SK-N-SH treated with all-trans-retinoic acid at 6 μM for 48 hours (cell line): ENCODE measurements at regions not wholly inside any gene's neighbourhood (a gene's known extent, or its start where the extent isn't known, plus 50 kb on each side); places are given as distances from the start of the nearest gene placed in this dataset.

Experiments
- ATAC-seq: fragments of 200-7000 bp; cut with Tn5 transposase; 3 replicates; pipeline ENCODE4 v1.9.1; 2020; ENCODE audit warnings: mild to moderate bottlenecking, moderate library complexity
- ARNTL ChIP-seq: fragments of 450-650 bp; formaldehyde crosslinking; IDR thresholded peaks from 2 replicates; pipeline ENCODE4 v1.5.0; 2020; ENCODE audit warnings: low read depth, mild to moderate bottlenecking, moderate library complexity, borderline replicate concordance
- BACH2 ChIP-seq: fragments of 250-450 bp; sonication (Bioruptor Pico); IDR thresholded peaks from 2 replicates; pipeline ENCODE4 v1.9.0; 2021; ENCODE audit warnings: mild to moderate bottlenecking, borderline replicate concordance
- GLIS3 ChIP-seq: fragments of 250-450 bp; sonication (Bioruptor Pico); IDR thresholded peaks from 2 replicates; pipeline ENCODE4 v1.5.0; 2020; ENCODE audit warnings: mild to moderate bottlenecking, moderate library complexity
- ISL1 ChIP-seq: fragments of 250-450 bp; sonication (Bioruptor Pico); IDR thresholded peaks from 2 replicates; pipeline ENCODE4 v2.1.2; 2022; ENCODE audit warnings: mild to moderate bottlenecking, moderate library complexity
- OSR1 ChIP-seq: fragments of 250-450 bp; sonication (Bioruptor Pico); IDR thresholded peaks from 2 replicates; pipeline ENCODE4 v1.8.0; 2022; ENCODE audit warnings: moderate library complexity, mild to moderate bottlenecking, inconsistent platforms
- PPARA ChIP-seq: fragments of 250-450 bp; sonication (Bioruptor Pico); IDR thresholded peaks from 2 replicates; pipeline ENCODE4 v1.5.0; 2020; ENCODE audit warnings: mild to moderate bottlenecking, borderline replicate concordance
- TCF4 ChIP-seq: fragments of 250-450 bp; sonication (Bioruptor Pico); IDR thresholded peaks from 2 replicates; pipeline ENCODE4 v1.8.0; 2021; ENCODE audit warnings: mild to moderate bottlenecking, moderate library complexity, borderline replicate concordance
- TOX ChIP-seq: fragments of 250-450 bp; sonication (Bioruptor Pico); IDR thresholded peaks from 2 replicates; pipeline ENCODE4 v1.8.0; 2021; ENCODE audit warnings: mild to moderate bottlenecking, moderate library complexity, borderline replicate concordance
- ZC3H10 ChIP-seq: fragments of 250-450 bp; sonication (Bioruptor Pico); IDR thresholded peaks from 2 replicates; pipeline ENCODE4 v1.5.1; 2021; ENCODE audit warnings: mild to moderate bottlenecking, moderate library complexity
- ZFP3 ChIP-seq: fragments of 250-450 bp; sonication (Bioruptor Pico); IDR thresholded peaks from 2 replicates; pipeline ENCODE4 v1.5.0; 2020; ENCODE audit warnings: mild to moderate bottlenecking, moderate library complexity
- ZFP30 ChIP-seq: fragments of 450-650 bp; formaldehyde crosslinking; IDR thresholded peaks from 2 replicates; pipeline ENCODE4 v1.5.0; 2022; ENCODE audit warnings: mild to moderate bottlenecking, moderate library complexity
- ZNF565 ChIP-seq: fragments of 450-650 bp; formaldehyde crosslinking; conservative IDR thresholded peaks from 2 replicates; pipeline ENCODE4 v1.5.0; 2020; ENCODE audit warnings: low read depth, mild to moderate bottlenecking, moderate library complexity
- ZNF70 ChIP-seq: fragments of 450-650 bp; formaldehyde crosslinking; IDR thresholded peaks from 2 replicates; pipeline ENCODE4 v1.5.0; 2020; ENCODE audit warnings: mild to moderate bottlenecking, moderate library complexity
- ZNF8 ChIP-seq: fragments of 450-650 bp; formaldehyde crosslinking; IDR thresholded peaks from 2 replicates; pipeline ENCODE4 v1.5.0; 2020; ENCODE audit warnings: mild to moderate bottlenecking, moderate library complexity
- TF ChIP-seq, protein P1 (sequence below): fragments of 250-450 bp; sonication (Bioruptor Pico); IDR thresholded peaks from 2 replicates; pipeline ENCODE4 v1.8.0; 2020; ENCODE audit warnings: mild to moderate bottlenecking, moderate library complexity, borderline replicate concordance
- TF ChIP-seq, protein P2 (sequence below): fragments of 250-450 bp; sonication (Bioruptor Pico); IDR thresholded peaks from 2 replicates; pipeline ENCODE4 v1.8.0; 2021; ENCODE audit warnings: low read depth, mild to moderate bottlenecking, moderate library complexity, borderline replicate concordance
- TF ChIP-seq, protein P3 (sequence below): fragments of 250-450 bp; sonication (Bioruptor Pico); IDR thresholded peaks from 2 replicates; pipeline ENCODE4 v1.5.0; 2020; ENCODE audit warnings: mild to moderate bottlenecking, moderate library complexity
- TF ChIP-seq, protein P4 (sequence below): fragments of 250-450 bp; sonication (Bioruptor Pico); IDR thresholded peaks from 2 replicates; pipeline ENCODE4 v1.5.1; 2021; ENCODE audit warnings: mild to moderate bottlenecking, moderate library complexity

DNA sequence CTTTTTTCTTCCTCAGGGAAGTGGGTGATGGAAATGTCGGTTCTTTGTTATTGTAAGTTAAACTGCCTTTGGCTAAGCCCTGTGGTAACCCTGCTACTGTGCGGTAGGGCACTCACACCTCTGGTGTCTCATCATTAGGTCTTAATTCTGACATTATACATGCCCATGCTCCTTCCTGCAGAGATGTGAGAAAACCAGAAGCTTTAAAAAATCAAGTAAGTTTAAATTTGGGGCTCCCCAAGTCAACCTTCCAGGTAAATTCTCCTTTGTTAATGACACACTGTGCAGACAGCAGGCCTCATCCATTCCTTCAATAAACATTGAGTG lies 155.8 kb downstream of the FAM43A start:
- ATAC-seq, result no peak
- TF ChIP-seq OSR1 (CRISPR knock-in tag) (no peak), ZNF565 (CRISPR knock-in tag) (no peak), ZNF8 (CRISPR knock-in tag) (no peak), ZFP30 (CRISPR knock-in tag) (no peak), TOX (CRISPR knock-in tag) (no peak), ZC3H10 (no peak), PPARA (no peak)
- TF ChIP-seq, protein P1, sequence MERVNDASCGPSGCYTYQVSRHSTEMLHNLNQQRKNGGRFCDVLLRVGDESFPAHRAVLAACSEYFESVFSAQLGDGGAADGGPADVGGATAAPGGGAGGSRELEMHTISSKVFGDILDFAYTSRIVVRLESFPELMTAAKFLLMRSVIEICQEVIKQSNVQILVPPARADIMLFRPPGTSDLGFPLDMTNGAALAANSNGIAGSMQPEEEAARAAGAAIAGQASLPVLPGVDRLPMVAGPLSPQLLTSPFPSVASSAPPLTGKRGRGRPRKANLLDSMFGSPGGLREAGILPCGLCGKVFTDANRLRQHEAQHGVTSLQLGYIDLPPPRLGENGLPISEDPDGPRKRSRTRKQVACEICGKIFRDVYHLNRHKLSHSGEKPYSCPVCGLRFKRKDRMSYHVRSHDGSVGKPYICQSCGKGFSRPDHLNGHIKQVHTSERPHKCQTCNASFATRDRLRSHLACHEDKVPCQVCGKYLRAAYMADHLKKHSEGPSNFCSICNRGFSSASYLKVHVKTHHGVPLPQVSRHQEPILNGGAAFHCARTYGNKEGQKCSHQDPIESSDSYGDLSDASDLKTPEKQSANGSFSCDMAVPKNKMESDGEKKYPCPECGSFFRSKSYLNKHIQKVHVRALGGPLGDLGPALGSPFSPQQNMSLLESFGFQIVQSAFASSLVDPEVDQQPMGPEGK, result no peak
- TF ChIP-seq, protein P2, sequence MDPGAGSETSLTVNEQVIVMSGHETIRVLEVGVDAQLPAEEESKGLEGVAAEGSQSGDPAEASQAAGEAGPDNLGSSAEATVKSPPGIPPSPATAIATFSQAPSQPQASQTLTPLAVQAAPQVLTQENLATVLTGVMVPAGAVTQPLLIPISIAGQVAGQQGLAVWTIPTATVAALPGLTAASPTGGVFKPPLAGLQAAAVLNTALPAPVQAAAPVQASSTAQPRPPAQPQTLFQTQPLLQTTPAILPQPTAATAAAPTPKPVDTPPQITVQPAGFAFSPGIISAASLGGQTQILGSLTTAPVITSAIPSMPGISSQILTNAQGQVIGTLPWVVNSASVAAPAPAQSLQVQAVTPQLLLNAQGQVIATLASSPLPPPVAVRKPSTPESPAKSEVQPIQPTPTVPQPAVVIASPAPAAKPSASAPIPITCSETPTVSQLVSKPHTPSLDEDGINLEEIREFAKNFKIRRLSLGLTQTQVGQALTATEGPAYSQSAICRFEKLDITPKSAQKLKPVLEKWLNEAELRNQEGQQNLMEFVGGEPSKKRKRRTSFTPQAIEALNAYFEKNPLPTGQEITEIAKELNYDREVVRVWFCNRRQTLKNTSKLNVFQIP (CRISPR knock-in tag), result no peak
- TF ChIP-seq, protein P3, sequence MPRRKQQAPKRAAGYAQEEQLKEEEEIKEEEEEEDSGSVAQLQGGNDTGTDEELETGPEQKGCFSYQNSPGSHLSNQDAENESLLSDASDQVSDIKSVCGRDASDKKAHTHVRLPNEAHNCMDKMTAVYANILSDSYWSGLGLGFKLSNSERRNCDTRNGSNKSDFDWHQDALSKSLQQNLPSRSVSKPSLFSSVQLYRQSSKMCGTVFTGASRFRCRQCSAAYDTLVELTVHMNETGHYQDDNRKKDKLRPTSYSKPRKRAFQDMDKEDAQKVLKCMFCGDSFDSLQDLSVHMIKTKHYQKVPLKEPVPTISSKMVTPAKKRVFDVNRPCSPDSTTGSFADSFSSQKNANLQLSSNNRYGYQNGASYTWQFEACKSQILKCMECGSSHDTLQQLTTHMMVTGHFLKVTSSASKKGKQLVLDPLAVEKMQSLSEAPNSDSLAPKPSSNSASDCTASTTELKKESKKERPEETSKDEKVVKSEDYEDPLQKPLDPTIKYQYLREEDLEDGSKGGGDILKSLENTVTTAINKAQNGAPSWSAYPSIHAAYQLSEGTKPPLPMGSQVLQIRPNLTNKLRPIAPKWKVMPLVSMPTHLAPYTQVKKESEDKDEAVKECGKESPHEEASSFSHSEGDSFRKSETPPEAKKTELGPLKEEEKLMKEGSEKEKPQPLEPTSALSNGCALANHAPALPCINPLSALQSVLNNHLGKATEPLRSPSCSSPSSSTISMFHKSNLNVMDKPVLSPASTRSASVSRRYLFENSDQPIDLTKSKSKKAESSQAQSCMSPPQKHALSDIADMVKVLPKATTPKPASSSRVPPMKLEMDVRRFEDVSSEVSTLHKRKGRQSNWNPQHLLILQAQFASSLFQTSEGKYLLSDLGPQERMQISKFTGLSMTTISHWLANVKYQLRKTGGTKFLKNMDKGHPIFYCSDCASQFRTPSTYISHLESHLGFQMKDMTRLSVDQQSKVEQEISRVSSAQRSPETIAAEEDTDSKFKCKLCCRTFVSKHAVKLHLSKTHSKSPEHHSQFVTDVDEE, result no peak

DNA sequence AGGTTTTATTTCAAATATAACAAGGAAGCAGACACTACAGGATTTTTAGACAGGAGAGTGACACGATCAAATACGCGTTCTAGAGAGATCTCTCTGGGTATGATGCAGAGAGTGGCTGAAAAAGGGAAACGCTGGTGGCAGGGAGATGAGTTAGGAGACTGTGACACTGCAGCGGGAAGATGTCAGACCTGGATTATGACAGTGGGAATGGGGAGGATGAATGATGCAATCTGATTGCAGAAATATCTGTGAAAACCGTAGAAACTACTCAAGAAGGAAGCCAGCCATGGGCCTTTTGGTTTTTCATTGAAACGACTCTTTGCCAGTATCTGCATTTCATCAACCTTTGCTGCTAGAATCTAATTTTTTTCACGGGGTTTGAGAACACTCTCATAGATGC lies 157.9 kb downstream of the FAM43A start:
- no peak for ATAC-seq
- TF ChIP-seq, protein P1, result no peak
- no peak for TF ChIP-seq ISL1 (CRISPR knock-in tag)
- TF ChIP-seq ZC3H10, result no peak
- TF ChIP-seq, protein P2 (CRISPR knock-in tag), result no peak
- no peak for TF ChIP-seq ARNTL (CRISPR knock-in tag)
- no peak for TF ChIP-seq BACH2 (CRISPR knock-in tag)
- TF ChIP-seq OSR1 (CRISPR knock-in tag), result no peak
- no peak for TF ChIP-seq ZFP30 (CRISPR knock-in tag)
- no peak for TF ChIP-seq ZNF70
- TF ChIP-seq, protein P3, result no peak
- no peak for TF ChIP-seq TOX (CRISPR knock-in tag)
- no peak for TF ChIP-seq ZFP3
- TF ChIP-seq, all 23 proteins: peak for 0

DNA sequence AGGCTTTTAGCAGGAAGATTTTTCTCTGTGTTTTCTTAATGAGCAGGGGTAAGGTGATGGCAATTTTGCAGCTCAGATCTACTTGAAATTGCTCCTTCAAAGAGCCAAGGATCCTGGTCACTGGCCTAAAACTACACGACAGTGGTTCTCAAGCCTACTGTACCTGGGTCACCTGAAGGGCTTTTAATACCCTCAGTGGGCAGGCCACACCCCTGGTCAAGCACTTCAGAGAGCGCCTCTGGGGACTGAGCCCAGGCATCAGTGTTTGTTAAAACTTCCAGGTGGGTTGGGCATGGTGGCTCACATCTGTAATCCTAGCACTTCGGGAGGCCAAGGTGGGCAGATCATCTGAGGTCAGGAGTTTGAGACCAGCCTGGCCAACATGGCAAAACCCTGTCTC lies 158.4 kb downstream of the FAM43A start:
- ATAC-seq, result no peak

More for the DNA sequence above, 158.4 kb downstream of the FAM43A start:
- TF ChIP-seq ZNF565 (CRISPR knock-in tag) (no peak), TOX (CRISPR knock-in tag) (no peak), GLIS3 (CRISPR knock-in tag) (no peak), BACH2 (CRISPR knock-in tag) (no peak), ZFP30 (CRISPR knock-in tag) (no peak), TCF4 (CRISPR knock-in tag) (no peak)
- TF ChIP-seq, protein P1, result no peak
- TF ChIP-seq, protein P4, sequence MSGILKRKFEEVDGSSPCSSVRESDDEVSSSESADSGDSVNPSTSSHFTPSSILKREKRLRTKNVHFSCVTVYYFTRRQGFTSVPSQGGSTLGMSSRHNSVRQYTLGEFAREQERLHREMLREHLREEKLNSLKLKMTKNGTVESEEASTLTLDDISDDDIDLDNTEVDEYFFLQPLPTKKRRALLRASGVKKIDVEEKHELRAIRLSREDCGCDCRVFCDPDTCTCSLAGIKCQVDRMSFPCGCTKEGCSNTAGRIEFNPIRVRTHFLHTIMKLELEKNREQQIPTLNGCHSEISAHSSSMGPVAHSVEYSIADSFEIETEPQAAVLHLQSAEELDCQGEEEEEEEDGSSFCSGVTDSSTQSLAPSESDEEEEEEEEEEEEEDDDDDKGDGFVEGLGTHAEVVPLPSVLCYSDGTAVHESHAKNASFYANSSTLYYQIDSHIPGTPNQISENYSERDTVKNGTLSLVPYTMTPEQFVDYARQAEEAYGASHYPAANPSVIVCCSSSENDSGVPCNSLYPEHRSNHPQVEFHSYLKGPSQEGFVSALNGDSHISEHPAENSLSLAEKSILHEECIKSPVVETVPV, result no peak
